ENCODE measurements at regions not wholly inside any gene's neighbourhood (a gene's known extent, or its start where the extent isn't known, plus 50 kb on each side); places are given as distances from the start of the nearest gene placed in this dataset.

DNA sequence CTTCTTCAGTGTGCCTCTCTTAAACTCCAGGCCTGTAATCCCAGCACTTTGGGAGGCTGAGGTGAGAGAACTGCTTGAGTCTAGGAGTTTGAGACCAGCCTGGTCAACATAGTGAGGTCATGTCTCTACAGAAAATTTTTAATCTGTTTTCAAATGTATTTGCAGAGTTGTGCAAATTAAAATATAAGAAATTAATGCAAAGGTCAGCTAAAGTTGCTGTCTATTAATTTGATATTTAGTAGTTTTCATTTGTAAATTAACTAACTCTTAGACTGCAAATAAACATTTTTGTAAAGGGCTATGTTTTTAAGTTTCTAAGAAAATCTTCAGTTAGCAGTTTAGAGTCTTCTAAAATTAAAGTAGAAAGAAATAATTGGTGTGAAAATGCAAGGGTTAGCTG is 99.9 kb upstream of the TJP1 start:
- Mint-ChIP-seq H3K27me3 (ENCODE audit: low read depth) (peaks cover 46% of the 10 kb centered on the region), H3K4me1 (ENCODE audit: low read depth) (no peaks in the 10 kb centered on the region), H3K4me3 (no peak overlapping the region), H3K9me3 (no peaks in the 10 kb centered on the region), H3K27ac (no peak overlapping the region), H3K36me3 (ENCODE audit: low read depth) (no peaks in the 10 kb centered on the region)
- CTCF ChIA-PET, result interaction anchor here (1.0 kb wide), 1 partner anchor 820 kb away, joined by 3 read pairs; no protein-coding TSS in a partner anchor
- intact Hi-C loops (cut with micrococcal nuclease), result no loop called here
- DNase-seq, result no peak

DNA sequence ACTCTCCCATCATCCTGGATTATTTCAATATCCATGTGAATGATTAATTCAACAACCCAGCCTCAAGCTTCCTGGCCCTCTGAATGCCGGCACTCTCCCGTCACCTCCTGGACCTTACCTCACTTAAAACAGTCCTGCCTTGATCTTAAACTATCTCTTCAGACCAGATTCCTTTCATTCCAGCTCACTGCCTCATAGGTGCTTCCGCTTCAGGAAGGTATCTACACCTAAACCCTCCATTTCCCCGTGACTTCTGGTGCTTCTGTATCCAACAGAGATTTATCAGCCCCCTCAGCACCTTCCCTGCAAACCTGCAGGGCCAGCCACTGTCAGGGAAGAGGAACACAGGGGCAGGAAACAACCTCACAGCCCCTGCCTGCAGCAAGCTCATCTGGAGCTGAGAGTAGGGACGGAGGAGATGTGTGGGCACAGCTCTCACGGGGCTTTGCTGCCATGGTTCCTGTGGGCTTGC is 98.9 kb upstream of the TJP1 start:
- CTCF ChIA-PET, result interaction anchor here (1.0 kb wide), 1 partner anchor 819 kb away, joined by 3 read pairs; no protein-coding TSS in a partner anchor
- no peak for DNase-seq
- H3K9me3 Mint-ChIP-seq, result no peaks in the 10 kb centered on the region
- H3K27me3 Mint-ChIP-seq (ENCODE audit: low read depth), result peaks cover 41% of the 10 kb centered on the region
- no peak overlapping the region for H3K4me3 Mint-ChIP-seq
- H3K36me3 Mint-ChIP-seq (ENCODE audit: low read depth), result no peaks in the 10 kb centered on the region
- H3K27ac Mint-ChIP-seq, result no peak overlapping the region
- intact Hi-C loops (cut with micrococcal nuclease), result no loop called here
- no peaks in the 10 kb centered on the region for H3K4me1 Mint-ChIP-seq (ENCODE audit: low read depth)

DNA sequence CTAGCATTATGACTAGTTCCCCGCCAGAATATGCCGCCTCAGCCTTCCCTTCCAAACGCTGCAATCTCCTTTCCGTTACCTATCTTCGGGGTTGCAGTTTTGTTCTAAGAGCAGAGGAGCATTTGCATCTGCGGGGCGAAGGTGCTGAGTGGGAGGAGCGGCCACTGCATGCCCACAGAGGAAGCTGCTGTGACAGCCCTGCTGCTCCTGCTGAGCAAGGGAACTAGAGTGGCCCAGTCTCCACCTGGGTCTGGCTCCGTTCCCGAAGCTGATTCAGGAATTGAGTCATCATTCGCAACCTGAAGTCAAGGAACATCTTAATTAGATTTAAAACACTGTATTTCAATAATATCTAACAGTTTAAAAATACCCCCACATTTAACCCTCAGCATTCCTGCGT is 98.2 kb upstream of the TJP1 start:
- CTCF ChIA-PET, result no interaction called here
- Mint-ChIP-seq H3K9me3 (no peaks in the 10 kb centered on the region), H3K36me3 (ENCODE audit: low read depth) (no peaks in the 10 kb centered on the region), H3K27ac (no peak overlapping the region), H3K4me3 (no peak overlapping the region), H3K27me3 (ENCODE audit: low read depth) (peaks cover 37% of the 10 kb centered on the region), H3K4me1 (ENCODE audit: low read depth) (no peaks in the 10 kb centered on the region)
- no peak for DNase-seq
- intact Hi-C loops (cut with micrococcal nuclease), result no loop called here

DNA sequence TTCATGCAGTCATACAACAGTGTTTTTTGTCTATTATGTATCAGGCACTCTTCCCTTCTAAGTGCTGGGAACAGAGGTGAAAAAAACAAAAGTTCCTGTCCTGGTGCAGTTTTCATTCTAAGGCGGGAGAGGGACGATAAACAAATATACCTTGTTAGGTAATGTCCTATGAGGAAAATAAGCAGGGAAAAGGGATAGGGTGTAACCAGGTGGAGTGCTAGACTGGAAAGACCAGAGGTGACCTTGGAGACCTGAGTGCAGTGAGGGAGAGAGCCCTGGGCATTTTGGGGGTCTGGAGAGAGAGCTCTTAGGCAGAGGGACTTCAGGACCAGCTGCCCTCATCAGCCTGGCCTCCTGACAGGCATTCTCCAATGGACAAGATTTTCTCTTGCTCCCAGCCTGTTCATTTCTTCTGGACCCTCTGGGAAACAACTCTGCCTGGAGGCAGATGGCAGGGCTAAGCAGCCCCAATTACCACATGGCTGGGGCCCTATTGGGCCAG is 97.2 kb upstream of the TJP1 start:
- Mint-ChIP-seq H3K4me3 (no peak overlapping the region), H3K27me3 (ENCODE audit: low read depth) (peaks cover 42% of the 10 kb centered on the region), H3K9me3 (no peaks in the 10 kb centered on the region), H3K4me1 (ENCODE audit: low read depth) (no peaks in the 10 kb centered on the region), H3K36me3 (ENCODE audit: low read depth) (no peaks in the 10 kb centered on the region), H3K27ac (no peak overlapping the region)
- no peak for DNase-seq
- CTCF ChIA-PET, result no interaction called here
- intact Hi-C loops (cut with micrococcal nuclease), result no loop called here

DNA sequence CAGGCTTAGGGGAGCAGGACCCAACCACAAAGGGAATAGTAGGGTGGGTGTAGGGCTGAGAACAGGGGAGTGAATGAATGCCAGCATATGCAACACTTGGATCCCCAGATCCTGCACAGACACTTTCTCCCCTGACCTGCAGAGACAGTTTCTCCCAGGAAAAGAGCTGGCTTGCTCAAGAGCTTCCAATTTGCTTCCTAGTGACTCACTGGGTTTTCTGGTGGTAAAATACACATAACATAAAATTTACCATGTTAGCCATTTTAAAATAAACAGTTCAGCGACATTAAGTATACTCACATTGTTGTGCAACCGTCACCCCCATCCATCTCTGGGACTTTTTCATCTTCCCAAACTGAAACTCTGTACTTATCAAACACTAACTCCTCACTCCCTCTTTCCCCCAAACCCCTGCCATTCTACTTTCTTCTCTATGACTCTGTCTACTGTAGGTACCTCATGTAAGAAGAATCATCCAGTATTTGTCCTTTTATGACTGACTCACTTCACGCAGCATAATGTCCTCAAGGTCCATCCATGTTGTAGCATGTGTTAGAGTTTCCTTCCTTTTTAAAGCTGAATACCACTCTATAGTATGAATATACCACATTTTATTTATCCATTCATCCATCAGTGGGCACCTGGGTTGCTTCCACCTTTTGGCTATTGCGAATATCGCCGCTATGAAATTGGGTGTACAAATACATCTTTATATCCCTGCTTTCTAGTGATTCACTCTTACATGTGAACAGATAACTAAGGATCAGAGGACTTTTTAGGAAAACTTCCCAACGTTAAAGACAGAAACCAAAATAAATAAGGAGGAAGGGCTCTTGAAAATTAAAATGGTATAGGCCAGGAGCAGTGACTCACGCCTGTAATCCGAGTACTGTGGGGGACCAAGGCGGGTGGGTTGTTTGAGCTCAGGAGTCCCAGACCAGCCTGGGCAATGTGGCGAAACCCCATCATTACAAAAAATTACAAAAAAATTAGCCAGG is 95.6 kb upstream of the TJP1 start:
- intact Hi-C loops (cut with micrococcal nuclease), result no loop called here
- Mint-ChIP-seq H3K36me3 (ENCODE audit: low read depth) (no peaks in the 10 kb centered on the region), H3K4me3 (no peak overlapping the region), H3K4me1 (ENCODE audit: low read depth) (no peaks in the 10 kb centered on the region), H3K27ac (no peak overlapping the region), H3K27me3 (ENCODE audit: low read depth) (peaks cover 34% of the 10 kb centered on the region), H3K9me3 (no peaks in the 10 kb centered on the region)
- DNase-seq, result no peak
- CTCF ChIA-PET, result no interaction called here

DNA sequence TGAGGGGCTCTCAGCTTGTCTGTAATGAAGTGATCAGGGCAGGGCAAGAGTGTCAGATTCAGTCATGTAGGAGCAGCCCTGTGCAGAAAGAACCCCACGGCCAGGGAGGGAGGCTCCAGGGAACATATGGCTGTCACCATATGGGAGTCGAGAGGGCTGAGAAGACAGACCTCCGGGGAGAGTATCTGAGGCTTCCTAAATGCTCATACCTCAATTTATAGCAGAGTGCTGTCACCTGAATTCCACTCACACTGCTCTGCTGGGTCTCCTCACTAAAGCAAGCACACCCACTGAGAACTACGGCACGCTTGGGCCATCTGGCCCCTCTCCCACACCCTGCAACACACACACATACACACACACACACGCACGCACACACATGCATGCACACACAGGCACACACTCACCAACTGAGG is 92.3 kb upstream of the TJP1 start:
- CTCF ChIA-PET, result interaction anchor here (0.7 kb wide), 1 partner anchor 11 kb away, joined by 4 read pairs; no protein-coding TSS in a partner anchor
- Mint-ChIP-seq H3K36me3 (ENCODE audit: low read depth) (no peaks in the 10 kb centered on the region), H3K27ac (no peak overlapping the region), H3K4me1 (ENCODE audit: low read depth) (no peaks in the 10 kb centered on the region), H3K4me3 (no peak overlapping the region), H3K27me3 (ENCODE audit: low read depth) (peaks cover 33% of the 10 kb centered on the region), H3K9me3 (peaks cover 13% of the 10 kb centered on the region)
- intact Hi-C loops (cut with micrococcal nuclease), result no loop called here
- no peak for DNase-seq

DNA sequence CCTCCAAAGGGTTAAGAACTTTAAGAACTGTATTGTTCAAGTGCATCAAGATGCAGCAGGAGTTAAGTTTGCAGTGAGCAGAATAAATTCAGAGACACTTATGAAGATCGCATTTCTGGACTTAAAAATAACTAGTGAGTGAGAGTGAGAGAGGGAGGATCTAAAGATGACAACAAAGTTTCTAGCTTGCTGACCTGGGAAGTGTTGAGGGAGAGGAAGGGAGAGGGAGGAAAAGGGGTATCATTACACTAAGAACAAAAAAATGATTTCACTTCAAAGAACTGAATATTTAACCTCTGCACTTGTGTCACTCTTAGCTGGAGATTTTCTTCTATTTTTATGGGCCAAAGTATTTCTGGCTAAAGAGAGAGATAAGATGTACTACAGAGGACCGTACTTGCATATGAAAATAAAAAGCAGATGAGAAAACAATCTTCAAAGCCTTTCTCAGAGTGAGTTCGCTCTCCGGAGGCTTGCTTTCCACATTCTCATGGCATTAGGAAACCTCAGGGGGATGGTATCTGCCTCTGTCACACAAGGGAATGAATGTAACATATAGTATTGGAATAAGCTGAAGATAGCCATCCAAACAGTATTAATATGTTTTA is 91.4 kb upstream of the TJP1 start:
- DNase-seq, result no peak
- H3K4me1 Mint-ChIP-seq (ENCODE audit: low read depth), result no peaks in the 10 kb centered on the region
- H3K27me3 Mint-ChIP-seq (ENCODE audit: low read depth), result peaks cover 30% of the 10 kb centered on the region
- CTCF ChIA-PET, result interaction anchor here (0.7 kb wide), 1 partner anchor 12 kb away, joined by 4 read pairs; no protein-coding TSS in a partner anchor
- intact Hi-C loops (cut with micrococcal nuclease), result no loop called here
- peaks cover 13% of the 10 kb centered on the region for H3K9me3 Mint-ChIP-seq
- H3K27ac Mint-ChIP-seq, result no peak overlapping the region
- H3K36me3 Mint-ChIP-seq (ENCODE audit: low read depth), result no peaks in the 10 kb centered on the region
- no peak overlapping the region for H3K4me3 Mint-ChIP-seq

DNA sequence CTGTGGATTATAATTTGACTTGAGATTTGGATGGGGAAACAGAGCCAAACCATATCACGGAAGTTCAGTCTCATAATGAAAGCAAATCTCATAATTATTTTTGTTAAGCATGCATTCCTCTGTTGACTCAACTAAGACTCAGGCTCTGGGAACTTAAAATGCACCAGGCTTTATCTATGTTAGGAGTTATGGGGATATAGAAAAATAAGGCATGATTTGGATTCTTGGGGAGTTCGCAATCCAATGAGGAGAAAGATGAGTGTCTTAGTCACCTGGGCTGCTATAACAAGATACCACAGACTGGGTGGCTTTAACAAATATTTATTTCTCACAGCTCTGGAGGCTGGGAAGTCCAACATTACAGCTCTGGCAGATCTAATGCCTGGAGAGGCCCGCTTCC is 89.4 kb upstream of the TJP1 start:
- CTCF ChIA-PET, result no interaction called here
- no peak for DNase-seq
- peaks cover 31% of the 10 kb centered on the region for H3K27me3 Mint-ChIP-seq (ENCODE audit: low read depth)
- H3K36me3 Mint-ChIP-seq (ENCODE audit: low read depth), result no peaks in the 10 kb centered on the region
- H3K9me3 Mint-ChIP-seq, result peaks cover 13% of the 10 kb centered on the region
- H3K4me1 Mint-ChIP-seq (ENCODE audit: low read depth), result no peaks in the 10 kb centered on the region
- no peak overlapping the region for H3K4me3 Mint-ChIP-seq
- no peak overlapping the region for H3K27ac Mint-ChIP-seq
- intact Hi-C loops (cut with micrococcal nuclease), result no loop called here

DNA sequence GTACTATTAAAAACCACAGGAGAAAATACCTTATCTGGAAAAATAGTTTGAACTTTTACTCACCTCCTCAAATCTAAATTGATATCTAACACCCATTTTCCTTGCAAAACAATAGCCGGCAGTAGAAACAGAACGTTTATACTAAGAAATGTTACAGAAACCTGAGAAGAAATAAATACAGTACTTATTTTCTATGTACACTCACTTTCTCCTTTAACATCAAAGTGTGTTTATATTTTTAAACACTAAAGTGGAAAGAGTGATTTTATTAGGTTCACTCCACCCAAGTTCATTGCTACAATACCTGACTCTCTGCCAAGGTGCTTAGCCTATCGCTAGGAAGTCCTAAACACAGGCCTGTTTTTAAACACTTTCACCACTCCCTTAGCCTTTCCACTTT is 87.8 kb upstream of the TJP1 start:
- Mint-ChIP-seq H3K4me1 (ENCODE audit: low read depth) (no peaks in the 10 kb centered on the region), H3K9me3 (peaks cover 13% of the 10 kb centered on the region), H3K36me3 (ENCODE audit: low read depth) (no peaks in the 10 kb centered on the region), H3K4me3 (no peak overlapping the region), H3K27me3 (ENCODE audit: low read depth) (peaks cover 34% of the 10 kb centered on the region), H3K27ac (no peak overlapping the region)
- CTCF ChIA-PET, result no interaction called here
- intact Hi-C loops (cut with micrococcal nuclease), result no loop called here
- DNase-seq, result no peak

DNA sequence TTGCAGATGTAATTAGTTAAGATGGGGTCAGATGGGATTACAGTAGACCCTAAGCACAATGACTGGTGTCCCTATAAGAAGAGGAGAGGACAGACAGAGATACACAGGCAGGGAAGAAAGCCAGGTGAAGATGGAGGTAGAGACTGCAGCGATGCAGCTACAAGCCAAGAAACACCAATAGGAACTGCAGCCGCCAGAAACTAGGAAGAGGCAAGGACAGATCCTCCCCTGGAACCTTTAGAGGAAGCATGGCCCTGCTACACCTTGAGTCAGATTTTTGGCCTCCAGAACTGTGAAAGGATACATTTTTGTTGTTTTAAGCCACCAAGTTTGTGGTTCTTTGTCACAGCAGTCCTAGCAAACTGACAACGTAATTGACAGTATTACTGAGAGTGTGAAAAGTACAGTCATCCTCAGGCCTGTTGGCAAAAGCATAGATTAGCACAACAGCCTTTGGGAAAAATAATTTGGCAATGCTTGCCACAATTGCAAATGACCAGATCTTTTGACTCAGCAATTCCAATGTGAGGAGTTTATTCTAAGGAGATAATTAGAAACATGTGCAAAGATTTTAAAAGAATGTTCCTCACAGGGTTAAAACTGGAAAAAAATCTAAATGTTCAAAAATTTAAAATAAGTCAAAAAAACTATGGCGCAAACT is 82.6 kb upstream of the TJP1 start:
- Mint-ChIP-seq H3K27ac (no peak overlapping the region), H3K9me3 (no peaks in the 10 kb centered on the region), H3K27me3 (ENCODE audit: low read depth) (peaks cover 24% of the 10 kb centered on the region), H3K4me1 (ENCODE audit: low read depth) (no peaks in the 10 kb centered on the region), H3K4me3 (no peak overlapping the region), H3K36me3 (ENCODE audit: low read depth) (no peaks in the 10 kb centered on the region)
- intact Hi-C loops (cut with micrococcal nuclease), result no loop called here
- CTCF ChIA-PET, result no interaction called here
- DNase-seq, result no peak

DNA sequence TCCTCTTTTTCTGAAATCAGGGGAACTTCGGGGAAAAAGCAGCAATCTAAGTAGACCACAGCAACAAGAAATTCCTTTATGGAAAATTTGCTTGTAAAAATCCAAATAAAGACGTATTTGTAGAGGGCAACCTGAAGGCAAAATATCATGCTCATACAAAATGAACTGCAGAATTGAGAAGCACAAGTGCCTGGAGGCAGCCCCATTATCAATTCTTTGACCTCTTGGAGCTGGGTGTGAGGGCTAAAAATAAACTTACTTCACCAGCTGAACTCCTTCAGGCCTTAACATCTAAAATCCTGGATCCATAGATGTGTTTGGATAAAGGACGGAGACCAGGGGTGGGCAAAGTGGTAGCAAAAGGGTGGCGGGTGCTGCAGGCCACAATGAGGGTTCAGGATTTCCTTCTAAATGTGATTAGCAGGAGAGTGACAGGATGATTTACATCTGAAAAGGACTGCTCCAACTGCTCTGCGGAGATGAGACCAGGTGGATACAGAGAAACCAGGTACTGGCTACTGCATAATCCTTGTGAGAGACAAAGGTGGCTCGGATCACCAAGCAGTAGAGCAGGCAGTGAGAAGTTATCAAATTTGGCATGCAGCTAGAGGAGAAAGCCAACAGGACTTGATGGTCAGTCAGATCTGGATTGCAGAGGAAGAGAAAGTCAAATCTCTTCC is 81.7 kb upstream of the TJP1 start:
- Mint-ChIP-seq H3K27me3 (ENCODE audit: low read depth) (peaks cover 29% of the 10 kb centered on the region), H3K36me3 (ENCODE audit: low read depth) (no peaks in the 10 kb centered on the region), H3K4me3 (no peak overlapping the region), H3K27ac (no peak overlapping the region), H3K4me1 (ENCODE audit: low read depth) (no peaks in the 10 kb centered on the region), H3K9me3 (no peaks in the 10 kb centered on the region)
- CTCF ChIA-PET, result no interaction called here
- no peak for DNase-seq
- intact Hi-C loops (cut with micrococcal nuclease), result no loop called here

DNA sequence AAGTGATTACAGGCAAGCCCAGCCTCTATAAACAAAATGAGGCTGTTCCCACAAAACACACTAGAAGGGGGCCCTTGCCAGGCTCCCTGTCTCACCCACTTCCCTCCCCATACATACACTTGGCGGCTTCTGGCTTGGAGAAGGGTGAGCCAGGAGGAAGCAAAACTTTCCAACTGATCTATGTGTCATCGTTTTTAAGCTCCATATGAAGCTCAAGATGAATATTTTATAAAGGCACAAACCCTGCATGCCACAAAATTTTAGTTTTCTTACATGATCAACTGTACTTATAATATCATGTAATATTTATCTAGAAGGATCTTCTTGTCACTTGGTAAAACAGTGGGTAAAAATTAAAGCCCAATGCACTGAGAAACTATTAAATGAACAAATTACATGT is 80.8 kb upstream of the TJP1 start:
- Mint-ChIP-seq H3K4me3 (no peak overlapping the region), H3K9me3 (peaks cover 1% of the 10 kb centered on the region), H3K36me3 (ENCODE audit: low read depth) (no peaks in the 10 kb centered on the region), H3K4me1 (ENCODE audit: low read depth) (no peaks in the 10 kb centered on the region), H3K27ac (no peak overlapping the region), H3K27me3 (ENCODE audit: low read depth) (peaks cover 27% of the 10 kb centered on the region)
- CTCF ChIA-PET, result no interaction called here
- DNase-seq, result no peak
- intact Hi-C loops (cut with micrococcal nuclease), result no loop called here
